Panc1 (cell line): ENCODE measurements at regions not wholly inside any gene's neighbourhood (a gene's known extent, or its start where the extent isn't known, plus 50 kb on each side); places are given as distances from the start of the nearest gene placed in this dataset.
"Not testable (repeated sequence)": the region's sequence is repeated elsewhere in the genome, so short reads cannot be mapped to it uniquely, and the experiment has no call there.

Source experiments
- CTCF ChIP-seq: fragments of 450-650 bp; IDR thresholded peaks from 2 replicates; pipeline ENCODE4 v1.5.1; 2017; ENCODE audit warnings: mild to moderate bottlenecking
- POLR2AphosphoS5 ChIP-seq: IDR thresholded peaks from 2 replicates; pipeline ENCODE4 v1.6.1; 2012; ENCODE audit warnings: mild to moderate bottlenecking, low read depth, low read length, moderate library complexity
- REST ChIP-seq, 2 experiments: IDR thresholded peaks; 2 replicates each; pipeline ENCODE4 v1.6.1; 2011 to 2012; ENCODE audit warnings: low read depth in 2 of 2, control low read depth in 1 of 2, low read length in 1 of 2, mild to moderate bottlenecking in 1 of 2, moderate library complexity in 1 of 2; ENCODE audit not compliant: insufficient read depth in 1 of 2

GRCh38 chrX:77390365-77390764, 56.8 kb upstream of the FGF16 start:
- TF ChIP-seq CTCF; POLR2AphosphoS5; REST (IDR thresholded peaks at IDR 0.05; ENCODE audit: insufficient read depth in 1 of 2, low read depth in 2 of 2, low read length in 1 of 2): not testable (repeated sequence)
